Eye (tissue), 1 donor: ENCODE measurements at regions not wholly inside any gene's neighbourhood (a gene's known extent, or its start where the extent isn't known, plus 50 kb on each side); places are given as distances from the start of the nearest gene placed in this dataset.

Experiments used
- DNase-seq: peaks from one replicate; pipeline ENCODE4 v3.0.0-alpha.2; 2015

DNA sequence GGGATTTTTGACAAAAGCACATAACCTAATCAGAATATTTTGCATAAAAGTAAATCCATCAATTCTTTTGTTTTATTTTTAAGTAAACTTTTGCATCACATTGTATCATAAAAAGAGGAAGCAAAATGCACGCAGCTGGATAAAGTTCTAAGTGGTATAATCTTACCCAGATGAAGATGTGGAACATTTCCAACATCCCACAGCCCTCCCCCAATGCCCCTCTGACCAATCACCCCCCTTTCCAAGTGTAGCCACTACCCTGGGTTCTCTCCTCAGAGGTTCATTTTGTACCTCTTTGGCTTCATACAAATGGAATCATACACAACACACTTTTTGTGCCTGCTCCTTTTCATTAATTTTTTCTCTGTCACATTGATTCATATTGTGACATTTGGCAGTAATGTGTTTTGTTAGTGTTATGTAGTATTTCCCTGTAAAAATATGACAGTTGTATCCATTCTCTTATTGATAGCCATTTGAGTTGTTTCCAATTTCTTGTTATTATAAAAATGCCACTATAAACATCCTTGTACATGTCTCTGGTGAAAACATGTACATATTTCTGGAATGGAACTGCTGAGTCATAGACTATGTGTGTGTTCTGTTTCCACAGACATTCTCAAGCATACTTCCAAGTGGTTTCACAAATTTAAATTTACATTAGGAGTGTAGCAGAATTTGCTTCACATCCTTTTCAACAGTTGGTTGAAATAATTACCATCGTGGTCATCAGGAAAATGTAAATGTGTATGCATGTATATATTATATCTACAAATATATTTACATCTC is 92.9 kb upstream of the SYNDIG1 start:
- no peak for DNase-seq

DNA sequence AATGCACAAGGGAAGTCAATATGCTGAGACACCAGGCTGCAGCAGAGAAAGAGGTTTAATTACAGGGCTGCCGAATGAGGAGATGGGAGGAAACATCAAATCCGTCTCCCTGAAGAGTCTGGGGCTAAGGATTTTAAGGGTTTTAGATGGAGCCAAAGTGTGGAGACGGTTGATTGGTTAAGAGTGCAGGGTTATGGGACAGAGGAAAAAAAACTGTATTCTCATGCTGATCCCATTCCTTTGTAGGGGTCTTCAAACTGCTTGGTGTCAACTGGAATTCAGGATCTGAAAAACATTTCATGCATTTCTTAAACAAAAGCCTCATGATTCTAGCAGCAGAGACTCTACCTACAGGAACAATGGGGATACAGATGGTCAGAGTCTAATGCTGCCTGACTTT is 96.1 kb upstream of the SYNDIG1 start:
- peak; percentile 62 for DNase-seq

GRCh38 chr20:24370911-24371695 is 98.3 kb upstream of the SYNDIG1 start:
- DNase-seq = no peak

GRCh38 chr20:24370249-24370648 is 99.2 kb upstream of the SYNDIG1 start:
- DNase-seq = no peak

- no peak for DNase-seq
These were observed 101.2 kb upstream of the SYNDIG1 start for GRCh38 chr20:24368253-24368652.

DNA sequence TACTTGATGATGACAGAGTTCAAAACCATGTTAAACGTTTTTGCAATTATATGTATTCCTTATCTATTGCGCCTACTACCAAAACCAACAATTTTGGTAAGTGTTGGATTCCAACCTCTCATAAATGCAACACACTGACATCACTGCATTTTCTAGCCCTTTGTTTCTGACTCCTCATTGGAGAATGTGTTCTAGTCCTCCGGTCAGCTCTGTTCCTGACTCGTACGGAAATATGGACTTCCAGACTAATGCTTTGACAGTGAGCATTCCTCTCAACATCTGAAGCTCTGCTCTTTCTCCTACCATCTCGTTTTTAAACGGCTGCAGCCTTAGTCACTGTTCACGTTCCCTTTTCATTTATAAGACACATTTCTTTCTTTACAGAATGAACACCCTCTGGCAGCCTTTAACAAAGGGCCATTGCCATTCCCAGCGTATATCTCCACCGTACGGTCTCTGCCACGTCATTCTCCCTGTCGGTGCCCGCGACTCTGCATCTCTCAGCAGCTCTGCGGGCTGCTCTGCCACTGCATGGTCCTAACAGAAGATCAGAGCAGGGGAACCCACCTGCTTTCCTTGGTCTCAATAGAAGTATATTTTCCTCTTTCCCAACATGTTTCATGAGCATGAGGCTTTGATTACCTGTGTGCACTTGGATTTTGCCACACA is 103.0 kb upstream of the SYNDIG1 start:
- DNase-seq = no peak

- DNase-seq = no peak
These were observed 103.8 kb upstream of the SYNDIG1 start for GRCh38 chr20:24365670-24366069.

DNA sequence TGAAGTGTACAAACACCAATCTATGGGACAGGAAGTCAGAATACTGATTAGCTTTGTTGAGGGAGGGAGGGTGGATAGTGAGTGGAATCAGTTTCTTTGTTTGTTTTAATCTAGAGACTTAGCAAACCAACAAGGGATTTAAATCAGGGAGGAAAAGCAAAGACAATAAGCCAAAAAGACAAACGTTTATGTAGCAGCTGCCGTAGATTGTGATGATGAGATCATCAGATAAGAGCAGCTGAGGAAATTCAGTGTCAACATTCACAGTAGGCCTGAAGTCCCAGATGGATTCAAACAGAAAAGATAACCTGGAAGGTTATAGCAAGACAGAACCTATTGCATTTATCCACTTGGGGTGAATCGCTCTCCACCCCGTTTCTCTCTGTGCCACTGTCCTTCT is 104.9 kb upstream of the SYNDIG1 start:
- DNase-seq = no peak

- DNase-seq = no peak
These were observed 106.4 kb upstream of the SYNDIG1 start for GRCh38 chr20:24363031-24363430.

- DNase-seq = no peak
These were observed 107.3 kb upstream of the SYNDIG1 start for GRCh38 chr20:24362080-24362479.

DNA sequence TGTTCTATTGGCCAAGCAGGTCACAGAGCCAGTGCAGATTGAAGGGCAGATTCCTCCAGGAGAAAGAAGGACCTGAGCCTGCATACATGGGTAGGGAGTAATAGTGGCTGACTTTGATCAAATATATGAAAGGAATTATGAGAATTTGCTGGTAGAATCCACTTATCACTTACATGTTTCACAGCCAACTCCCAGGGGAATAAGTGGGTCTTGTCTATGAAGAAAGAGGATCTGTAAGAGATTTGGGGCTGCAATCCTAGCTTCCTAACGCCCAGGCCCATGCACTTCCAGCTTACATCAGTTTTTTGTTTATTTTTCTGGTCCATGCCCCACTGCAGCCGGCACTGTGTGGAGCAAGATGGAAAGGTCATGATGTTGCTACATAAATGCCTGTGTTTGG is 107.9 kb upstream of the SYNDIG1 start:
- no peak for DNase-seq

GRCh38 chr20:24360531-24360930 is 108.9 kb upstream of the SYNDIG1 start:
- no peak for DNase-seq

DNA sequence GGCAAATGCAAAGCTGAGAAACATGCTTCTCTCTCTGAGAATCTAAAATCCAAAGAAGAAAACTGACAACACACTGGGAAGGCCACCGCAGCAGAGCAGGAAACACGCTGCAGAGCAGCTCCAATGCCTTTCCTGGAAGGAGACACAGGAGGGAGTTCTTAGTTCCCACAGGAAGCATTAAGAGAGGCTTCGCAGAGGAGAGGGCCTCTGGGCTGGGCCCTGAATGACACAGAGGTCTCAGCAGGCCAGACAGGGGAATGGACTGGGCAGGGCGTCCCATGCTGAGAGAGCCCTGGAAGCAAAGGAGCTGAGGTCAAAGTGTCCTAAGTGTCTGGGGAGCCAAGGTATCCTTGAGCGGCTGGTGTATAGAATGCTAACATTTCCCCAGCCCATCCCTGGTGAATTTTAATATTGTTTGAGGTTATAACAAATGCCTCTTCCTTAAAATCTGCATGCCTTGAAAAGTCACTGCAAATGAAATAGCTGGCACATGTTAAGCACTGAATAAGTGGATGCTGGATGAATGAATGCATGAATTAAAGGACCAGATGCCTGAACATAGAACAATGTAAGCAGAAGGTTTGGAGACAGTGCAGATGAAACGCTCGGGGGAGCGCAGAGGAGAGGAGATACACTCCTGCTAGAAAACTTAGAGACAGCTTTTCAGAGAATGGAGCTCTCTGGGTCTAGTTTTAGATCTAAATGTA is 110.0 kb upstream of the SYNDIG1 start:
- peak; percentile 18 for DNase-seq

DNA sequence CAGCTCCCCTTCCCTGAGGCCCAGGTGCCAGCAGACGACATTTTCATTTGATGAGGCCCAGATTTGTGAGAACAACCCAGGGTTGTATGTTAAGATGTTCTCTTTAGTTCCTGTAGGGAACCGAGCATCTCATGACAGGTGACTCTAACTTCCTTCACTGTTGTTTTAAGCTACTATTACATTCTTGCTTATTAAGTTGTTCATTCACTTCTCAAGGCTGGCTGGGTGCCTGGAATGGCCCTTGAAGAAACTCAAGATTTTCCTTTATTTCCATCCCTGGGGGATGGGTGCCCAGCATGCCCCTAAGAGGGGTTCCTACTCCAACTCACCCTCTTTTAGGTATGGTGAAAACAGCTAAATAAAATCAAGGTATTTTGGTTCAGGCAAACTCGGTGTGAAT is 111.5 kb upstream of the SYNDIG1 start:
- DNase-seq = no peak

DNA sequence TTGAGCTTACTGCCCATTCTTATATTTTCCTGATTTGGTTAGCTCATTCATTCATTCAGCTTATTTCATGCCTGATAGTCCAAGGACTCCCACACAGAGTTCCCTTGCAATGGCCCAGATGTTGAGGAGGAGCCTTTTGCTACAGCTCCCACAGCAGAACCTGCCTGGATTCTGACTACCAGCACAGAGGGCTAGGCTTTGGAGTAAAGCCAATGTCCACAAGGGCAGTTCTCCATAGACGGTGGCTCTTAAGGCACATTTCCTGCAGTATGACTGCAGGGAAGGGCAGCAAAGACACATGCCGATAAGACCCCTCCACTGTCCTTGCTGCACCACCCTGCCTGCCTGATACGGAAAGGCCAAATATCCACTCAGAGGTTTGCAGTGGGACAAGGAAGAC is 112.3 kb upstream of the SYNDIG1 start:
- DNase-seq = no peak

- DNase-seq = no peak
These were observed 116.2 kb upstream of the SYNDIG1 start for GRCh38 chr20:24353135-24353690.

- DNase-seq = no peak
These were observed 118.5 kb upstream of the SYNDIG1 start for GRCh38 chr20:24350923-24351368.

GRCh38 chr20:24341781-24342180 is 127.6 kb upstream of the SYNDIG1 start:
- DNase-seq = no peak

DNA sequence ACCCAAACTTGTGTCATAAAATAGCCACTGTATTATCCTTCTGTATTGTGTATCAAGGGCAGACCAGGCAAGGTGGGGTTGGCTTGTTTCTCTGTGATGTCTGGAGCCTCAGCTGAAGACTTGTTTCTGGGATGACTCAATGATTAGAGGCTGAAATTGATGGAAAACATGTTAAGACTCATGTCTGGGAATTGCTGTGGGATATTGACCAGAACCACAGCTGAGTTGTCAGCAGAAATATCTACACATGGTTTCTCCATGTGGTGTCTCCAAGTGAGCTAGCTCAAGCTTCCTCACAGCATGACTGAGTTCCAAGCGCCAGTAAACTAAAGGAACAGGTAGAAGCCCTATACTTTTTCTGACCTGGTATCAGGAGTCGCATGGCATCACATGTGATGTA is 128.5 kb upstream of the SYNDIG1 start:
- no peak for DNase-seq

- no peak for DNase-seq
These were observed 130.2 kb upstream of the SYNDIG1 start for GRCh38 chr20:24339210-24339641.

DNA sequence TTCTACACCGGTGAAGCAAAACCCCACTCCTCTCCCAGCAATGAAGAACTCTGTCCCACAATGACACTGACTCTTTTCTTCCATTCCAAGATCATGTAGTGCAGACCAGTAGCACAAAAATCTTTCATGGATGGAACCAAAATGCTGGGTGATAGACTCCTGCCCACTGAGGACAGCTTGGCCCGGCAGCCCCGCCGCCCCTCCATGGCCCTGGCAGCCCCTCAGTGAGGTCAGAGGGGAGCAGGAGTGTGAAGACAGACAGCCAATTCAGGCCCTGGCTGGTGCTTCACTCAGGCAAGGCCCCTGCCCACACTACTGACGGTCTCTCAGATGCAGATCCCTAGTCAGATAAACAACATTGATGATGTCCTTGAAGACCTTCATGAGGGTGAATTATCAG is 131.9 kb upstream of the SYNDIG1 start:
- no peak for DNase-seq

DNA sequence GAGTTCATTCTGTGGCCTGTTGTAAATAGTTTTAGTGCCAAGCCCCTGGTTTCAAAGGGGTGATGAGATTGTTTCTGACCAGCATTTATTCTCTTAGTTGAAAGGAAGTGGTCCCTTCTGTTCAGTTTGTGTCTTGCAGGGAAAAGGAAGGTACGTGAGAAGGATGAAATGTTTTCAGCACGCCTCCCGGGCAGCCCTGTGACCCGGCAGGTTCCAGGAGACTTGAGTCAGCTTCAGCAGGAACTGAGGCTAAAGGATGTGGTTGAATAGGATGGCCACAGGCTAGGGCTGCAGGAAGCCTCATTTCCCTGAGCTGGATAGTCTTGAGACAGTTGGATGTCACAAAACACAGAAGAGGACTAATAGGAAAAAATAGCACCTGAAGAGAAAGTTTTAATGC is 132.4 kb upstream of the SYNDIG1 start:
- DNase-seq = peak; percentile 14

- no peak for DNase-seq
These were observed 134.6 kb upstream of the SYNDIG1 start for GRCh38 chr20:24334830-24335229.
